SU-DHL-6 (cell line): ENCODE measurements at regions not wholly inside any gene's neighbourhood (a gene's known extent, or its start where the extent isn't known, plus 50 kb on each side); places are given as distances from the start of the nearest gene placed in this dataset.

Experiments
- H2AFZ ChIP-seq: fragments of 200-600 bp; sonication (generic); 2 replicates; pipeline ENCODE4 v1.6.1; 2014; ENCODE audit warnings: low read depth, mild to moderate bottlenecking, moderate library complexity, mixed read lengths, antibody characterized with exemption, low read length; ENCODE audit not compliant: severe bottlenecking
- H3F3A ChIP-seq: fragments of 200-600 bp; shearing (Covaris generic); 2 replicates; pipeline ENCODE4 v1.6.0; 2016; ENCODE audit warnings: antibody characterized with exemption, mild to moderate bottlenecking; ENCODE audit not compliant: insufficient read depth
- H3K27ac ChIP-seq: fragments of 200-600 bp; sonication (generic); 2 replicates; pipeline ENCODE4 v1.5.1; 2016; ENCODE audit warnings: low read depth, mild to moderate bottlenecking, low read length, moderate library complexity, mixed read lengths
- H3K27me3 ChIP-seq: fragments of 200-600 bp; sonication (generic), shearing (Covaris generic); 2 replicates; pipeline ENCODE4 v1.6.0; 2014; ENCODE audit warnings: mild to moderate bottlenecking, low read length
- H3K36me3 ChIP-seq: fragments of 200-600 bp; sonication (generic); 2 replicates; pipeline ENCODE4 v1.6.1; 2014; ENCODE audit warnings: mild to moderate bottlenecking, low read length, mixed read lengths
- H3K4me2 ChIP-seq: fragments of 300-600, 200-600 bp; shearing (Covaris generic), sonication (generic); 2 replicates; pipeline ENCODE4 v1.6.0; 2014; ENCODE audit warnings: low read length, low read depth, mild to moderate bottlenecking; ENCODE audit not compliant: poor library complexity, severe bottlenecking
- H3K4me3 ChIP-seq: fragments of 200-600 bp; sonication (generic); 2 replicates; pipeline ENCODE4 v1.5.1; 2014; ENCODE audit warnings: antibody characterized with exemption, low read length, mild to moderate bottlenecking, mixed read lengths; ENCODE audit not compliant: insufficient read depth, poor library complexity, severe bottlenecking
- H3K79me2 ChIP-seq: fragments of 200-600 bp; sonication (generic); 2 replicates; pipeline ENCODE4 v1.6.1; 2014; ENCODE audit warnings: mild to moderate bottlenecking, low read length, moderate library complexity; ENCODE audit not compliant: insufficient read depth
- H3K9ac ChIP-seq: fragments of 200-600 bp; sonication (generic); 2 replicates; pipeline ENCODE4 v1.7.0; 2014; ENCODE audit warnings: mild to moderate bottlenecking, low read length
- H3K9me2 ChIP-seq: fragments of 200-600 bp; sonication (generic); replicated peaks from 2 replicates; pipeline ENCODE4 v1.6.1; 2014; ENCODE audit warnings: low read length; ENCODE audit not compliant: insufficient read depth
- H3K9me3 ChIP-seq: fragments of 200-600 bp; sonication (generic); 2 replicates; pipeline ENCODE4 v1.6.1; 2014; ENCODE audit warnings: low read length, mixed read lengths; ENCODE audit not compliant: insufficient read depth
- H4K20me1 ChIP-seq: fragments of 200-600 bp; sonication (generic); 2 replicates; pipeline ENCODE4 v1.6.1; 2014; ENCODE audit warnings: low read depth, mild to moderate bottlenecking, antibody characterized with exemption, low read length, moderate library complexity, mixed read lengths
- CTCF ChIP-seq: fragments of 200-600 bp; sonication (generic); IDR thresholded peaks from one replicate; pipeline ENCODE4 v1.5.1; 2017; ENCODE audit warnings: antibody characterized with exemption, mild to moderate bottlenecking, low read length, moderate library complexity; ENCODE audit not compliant: insufficient read depth, poor library complexity, severe bottlenecking
- EZH2phosphoT487 ChIP-seq: fragments of 200-600 bp; sonication (generic), shearing (Covaris generic); conservative IDR thresholded peaks from 2 replicates; pipeline ENCODE4 v1.6.1; 2018; ENCODE audit warnings: mild to moderate bottlenecking, antibody characterized with exemption, low read length, moderate library complexity, mixed read lengths

DNA sequence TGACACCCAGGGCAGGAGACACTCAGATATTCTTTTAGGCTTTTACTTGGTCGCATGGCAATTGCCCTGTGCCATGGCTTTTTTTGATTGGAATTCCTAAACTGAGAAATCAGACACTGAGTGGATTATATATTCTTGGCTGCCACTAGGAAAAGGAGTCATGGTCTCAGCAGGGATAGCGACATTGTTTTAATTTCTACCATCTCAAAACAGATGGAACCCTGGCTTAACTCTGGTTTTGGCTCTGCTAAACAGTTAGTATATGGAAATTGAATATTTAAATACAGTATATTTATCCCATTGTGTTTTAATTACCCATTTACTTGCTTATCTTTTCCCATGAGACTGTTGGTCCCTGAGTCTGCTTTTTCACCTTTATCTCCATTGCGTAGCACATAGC is 84.0 kb downstream of the DACT1 start:
- Histone ChIP-seq H3K9me3 (no peaks in the 10 kb centered on the region), H3K79me2 (no peaks in the 10 kb centered on the region), H2AFZ (no peak overlapping the region), H4K20me1 (no peaks in the 10 kb centered on the region), H3K4me3 (no peak overlapping the region), H3F3A (no peaks in the 10 kb centered on the region), H3K27me3 (no peaks in the 10 kb centered on the region), H3K27ac (no peak overlapping the region), H3K9me2 (no peaks in the 10 kb centered on the region), H3K4me2 (no peak overlapping the region), H3K9ac (no peak overlapping the region), H3K36me3 (no peaks in the 10 kb centered on the region)
- TF ChIP-seq EZH2phosphoT487, result no peak
- no peak for TF ChIP-seq CTCF

GRCh38 chr14:58722441-58722840 is 84.7 kb downstream of the DACT1 start:
- TF ChIP-seq CTCF (no peak), EZH2phosphoT487 (no peak)
- H3K9ac ChIP-seq, result no peak overlapping the region
- no peak overlapping the region for H3K4me3 ChIP-seq
- no peak overlapping the region for H3K27ac ChIP-seq
- no peaks in the 10 kb centered on the region for H3K36me3 ChIP-seq
- H4K20me1 ChIP-seq, result no peaks in the 10 kb centered on the region
- no peak overlapping the region for H3K4me2 ChIP-seq
- no peaks in the 10 kb centered on the region for H3F3A ChIP-seq
- H3K27me3 ChIP-seq, result no peaks in the 10 kb centered on the region
- no peak overlapping the region for H2AFZ ChIP-seq
- no peaks in the 10 kb centered on the region for H3K79me2 ChIP-seq
- H3K9me2 ChIP-seq, result no peaks in the 10 kb centered on the region
- no peaks in the 10 kb centered on the region for H3K9me3 ChIP-seq

- H2AFZ ChIP-seq, result no peak overlapping the region
- no peaks in the 10 kb centered on the region for H4K20me1 ChIP-seq
Observed at GRCh38 chr14:58724206-58724605, 86.4 kb downstream of the DACT1 start.

More at GRCh38 chr14:58724206-58724605, 86.4 kb downstream of the DACT1 start:
- Histone ChIP-seq H3F3A (no peaks in the 10 kb centered on the region), H3K9me2 (no peaks in the 10 kb centered on the region), H3K27me3 (no peaks in the 10 kb centered on the region), H3K9me3 (no peaks in the 10 kb centered on the region), H3K79me2 (no peaks in the 10 kb centered on the region), H3K4me3 (no peak overlapping the region), H3K9ac (no peak overlapping the region), H3K4me2 (no peak overlapping the region), H3K27ac (no peak overlapping the region), H3K36me3 (no peaks in the 10 kb centered on the region)
- TF ChIP-seq CTCF, result no peak
- TF ChIP-seq EZH2phosphoT487, result no peak
